Islet of Langerhans (tissue), 1 donor: ENCODE measurements at regions not wholly inside any gene's neighbourhood (a gene's known extent, or its start where the extent isn't known, plus 50 kb on each side); places are given as distances from the start of the nearest gene placed in this dataset.
"Not testable (repeated sequence)": the region's sequence is repeated elsewhere in the genome, so short reads cannot be mapped to it uniquely, and the experiment has no call there.

Experiments used
- FAIRE-seq: peaks from one replicate; lab custom pipeline; 2011; peaks lifted over from hg19 to GRCh38; lab: Jason Lieb, UNC

DNA sequence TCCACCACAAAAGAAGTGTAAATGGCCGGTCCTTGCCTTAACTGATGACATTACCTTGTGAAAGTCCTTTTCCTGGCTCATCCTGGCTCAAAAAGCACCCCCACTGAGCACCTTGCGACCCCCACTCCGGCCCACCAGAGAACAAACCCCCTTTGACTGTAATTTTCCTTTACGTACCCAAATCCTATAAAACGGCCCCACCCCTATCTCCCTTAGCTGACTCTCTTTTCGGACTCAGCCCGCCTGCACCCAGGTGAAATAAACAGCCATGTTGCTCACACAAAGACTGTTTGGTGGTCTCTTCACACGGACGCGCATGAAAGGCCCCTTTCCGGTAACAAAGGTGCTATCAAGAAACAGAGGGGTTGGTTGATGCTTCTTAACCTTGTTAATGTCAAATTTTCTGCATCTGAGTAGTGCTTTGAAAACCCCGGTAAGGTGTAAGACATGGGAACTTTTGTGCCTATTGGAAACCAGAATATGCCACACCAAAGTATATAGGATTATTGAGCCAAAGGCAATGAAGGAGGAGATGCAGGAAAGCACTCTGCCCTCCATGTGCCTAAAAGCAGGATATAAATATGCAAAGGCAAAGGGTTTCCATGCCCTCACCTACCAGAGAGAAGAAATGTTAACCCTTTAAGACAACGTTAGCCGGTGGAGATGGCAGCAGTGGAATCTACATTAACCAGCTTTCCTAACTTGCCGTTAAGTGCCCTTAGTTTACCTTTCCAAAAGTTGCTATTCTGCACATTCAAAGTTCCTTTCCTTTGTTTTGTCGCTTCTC lies 105.4 kb upstream of the LDB2 start:
- not testable (repeated sequence) for FAIRE-seq

GRCh38 chr4:16995451-16995850 lies 97.0 kb upstream of the LDB2 start:
- no peak for FAIRE-seq

GRCh38 chr4:16993956-16994840 lies 95.8 kb upstream of the LDB2 start:
- FAIRE-seq = no peak

DNA sequence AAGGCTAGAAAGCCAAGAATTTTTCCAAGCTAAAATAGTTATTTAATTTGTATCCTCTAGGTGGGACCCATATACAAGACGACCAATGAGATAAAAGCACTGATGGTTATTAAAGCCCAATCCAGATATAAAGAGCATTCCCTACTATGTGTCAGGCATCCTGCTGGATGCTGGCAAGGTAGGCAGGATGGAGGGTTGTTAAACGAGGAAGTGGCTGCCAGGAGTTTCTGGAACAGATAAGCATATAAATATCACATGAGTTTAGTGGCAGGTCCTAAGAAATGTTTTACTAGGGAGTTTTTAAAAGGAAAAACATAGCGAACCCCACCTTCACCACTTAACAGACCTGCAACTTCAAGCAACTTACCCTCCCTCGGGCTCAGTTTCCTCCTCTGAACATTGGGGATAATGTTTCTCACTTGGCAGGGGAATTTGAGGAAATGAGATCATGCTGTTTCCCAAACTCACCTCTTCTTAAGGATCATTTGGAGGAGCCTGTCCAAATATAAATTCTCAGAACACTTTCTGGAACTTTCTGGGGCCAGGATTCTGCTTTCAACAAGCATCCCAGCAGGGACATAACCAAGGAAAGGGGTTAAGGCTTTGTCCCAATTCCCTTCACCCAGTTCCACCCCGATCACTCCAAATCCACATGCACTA lies 94.3 kb upstream of the LDB2 start:
- FAIRE-seq = no peak

DNA sequence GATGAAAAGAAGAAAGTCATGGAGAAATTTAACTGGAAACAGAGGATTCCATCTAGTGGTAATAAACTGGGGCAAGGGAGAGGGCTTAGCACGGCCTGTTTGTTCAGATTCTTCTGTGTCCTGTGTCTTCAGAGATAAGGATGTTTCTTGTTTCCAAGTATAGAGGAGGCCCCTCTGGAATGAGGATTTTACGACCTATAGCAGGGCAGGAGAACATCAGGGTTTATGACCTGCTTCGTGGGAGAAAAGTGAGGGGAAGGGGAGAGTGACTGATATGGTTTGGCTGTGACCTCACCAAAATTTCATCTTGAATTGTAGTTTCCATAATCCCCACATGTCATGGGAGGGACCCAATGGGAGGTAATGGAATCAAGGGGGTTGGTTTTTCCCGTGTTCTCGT lies 93.0 kb upstream of the LDB2 start:
- FAIRE-seq = no peak

DNA sequence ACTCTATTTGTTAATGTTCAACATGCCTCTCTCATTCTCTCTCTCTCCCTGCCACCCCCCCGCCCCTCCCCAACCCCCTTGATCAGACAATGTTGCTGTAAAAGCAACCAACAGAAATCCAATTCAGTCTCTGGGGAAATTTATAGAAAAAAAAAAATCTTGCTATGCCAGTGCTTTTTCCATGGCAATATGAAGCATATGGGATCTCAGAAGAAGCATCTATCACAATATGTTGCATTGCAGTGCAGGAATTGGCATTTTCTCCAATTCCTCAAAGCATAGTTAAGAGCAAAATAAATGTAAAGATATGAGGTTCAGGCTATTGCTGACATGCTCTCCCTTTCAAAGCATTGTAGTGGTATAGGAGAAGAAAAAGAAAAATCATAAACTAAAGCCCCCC lies 90.9 kb upstream of the LDB2 start:
- FAIRE-seq = no peak

- no peak for FAIRE-seq
Measured at GRCh38 chr4:16988814-16989213, 90.4 kb upstream of the LDB2 start.

- FAIRE-seq = no peak
Measured at GRCh38 chr4:16977081-16977480, 78.6 kb upstream of the LDB2 start.

- no peak for FAIRE-seq
Measured at GRCh38 chr4:16969696-16970135, 71.3 kb upstream of the LDB2 start.

DNA sequence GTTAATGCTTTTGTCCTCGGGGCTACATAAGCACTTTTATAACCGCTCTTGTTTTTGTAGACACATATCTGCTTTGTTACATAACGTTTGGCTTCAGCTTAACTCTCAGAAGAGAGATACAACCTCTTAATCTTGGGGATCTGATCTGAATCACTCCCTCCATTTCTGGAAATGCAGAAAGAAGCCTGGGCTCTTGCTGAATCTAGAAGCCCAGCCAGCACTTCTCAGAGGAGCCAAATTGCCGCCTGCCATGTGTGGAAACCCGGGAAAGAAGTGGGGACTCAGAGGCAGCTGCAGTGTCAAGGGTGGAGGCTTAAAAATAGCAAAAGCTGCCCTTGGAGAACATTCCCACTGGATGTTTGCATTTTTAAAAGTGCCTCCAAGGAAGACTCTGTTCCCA lies 69.3 kb upstream of the LDB2 start:
- no peak for FAIRE-seq

DNA sequence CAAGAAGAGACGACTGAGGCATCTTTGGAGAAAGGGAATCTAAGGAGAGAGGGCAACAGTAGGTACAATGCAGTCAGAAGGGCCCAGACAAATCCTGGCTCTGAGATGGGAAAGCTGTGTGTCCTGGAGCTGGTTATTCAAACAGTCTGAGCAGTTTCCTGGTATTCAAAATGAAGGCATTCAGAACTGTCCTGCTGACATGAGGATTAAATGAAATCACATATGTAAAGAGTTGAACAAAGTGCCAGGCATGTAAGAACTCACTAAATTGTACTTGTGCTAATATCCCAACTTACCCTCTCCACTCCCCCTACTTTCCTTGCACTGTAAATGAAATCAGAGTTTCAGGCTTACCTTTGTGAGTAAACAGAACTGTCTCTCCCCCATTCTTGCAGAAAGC lies 60.9 kb upstream of the LDB2 start:
- no peak for FAIRE-seq

GRCh38 chr4:16952896-16953630 lies 54.6 kb upstream of the LDB2 start:
- no peak for FAIRE-seq

DNA sequence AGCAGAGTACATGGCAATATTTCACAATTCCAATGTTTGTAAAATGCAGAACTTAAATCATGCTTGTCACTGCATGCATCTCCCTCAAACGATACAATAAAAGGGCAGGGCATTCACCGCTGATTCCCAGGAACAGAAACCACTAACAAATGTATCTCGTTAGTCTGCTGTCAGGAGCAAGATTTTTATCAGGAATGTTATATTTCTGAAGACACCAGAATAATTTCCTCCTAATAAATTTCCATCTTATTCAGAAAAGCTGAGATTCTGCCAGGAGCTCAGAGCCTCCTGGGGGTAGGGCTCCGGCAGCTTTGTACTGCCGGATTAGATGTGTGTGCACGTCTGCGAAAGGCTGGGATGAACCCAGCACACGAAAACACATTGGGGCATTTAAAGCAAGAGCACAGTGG lies 54.0 kb upstream of the LDB2 start:
- FAIRE-seq = no peak
